CD4-positive, alpha-beta T cell treated with Interleukin-6 at 100 ng/mL for 8 hours (primary cell): ENCODE measurements at regions not wholly inside any gene's neighbourhood (a gene's known extent, or its start where the extent isn't known, plus 50 kb on each side); places are given as distances from the start of the nearest gene placed in this dataset.
"Not testable (repeated sequence)": the region's sequence is repeated elsewhere in the genome, so short reads cannot be mapped to it uniquely, and the experiment has no call there.

ENCODE experiments used
- DNase-seq: peaks from one replicate; pipeline ENCODE4 v3.0.0-alpha.2; 2020; ENCODE audit warnings: mixed read lengths, low spot score

- no peak for DNase-seq
These were observed 126.3 kb upstream of the TACR1 start for GRCh38 chr2:75325594-75325993.

- no peak for DNase-seq
These were observed 125.6 kb upstream of the TACR1 start for GRCh38 chr2:75324861-75325284.

- no peak for DNase-seq
These were observed 124.8 kb upstream of the TACR1 start for GRCh38 chr2:75324141-75324540.

- no peak for DNase-seq
These were observed 122.2 kb upstream of the TACR1 start for GRCh38 chr2:75321599-75321922.

- DNase-seq = no peak
These were observed 121.7 kb upstream of the TACR1 start for GRCh38 chr2:75320898-75321598.

- DNase-seq = no peak
These were observed 120.6 kb upstream of the TACR1 start for GRCh38 chr2:75319951-75320350.

GRCh38 chr2:75317802-75318201 lies 118.5 kb upstream of the TACR1 start:
- no peak for DNase-seq

GRCh38 chr2:75317316-75317715 lies 118.0 kb upstream of the TACR1 start:
- DNase-seq = no peak

GRCh38 chr2:75315436-75315835 lies 116.1 kb upstream of the TACR1 start:
- no peak for DNase-seq

- no peak for DNase-seq
These were observed 112.7 kb upstream of the TACR1 start for GRCh38 chr2:75311993-75312392.

- DNase-seq = no peak
These were observed 112.2 kb upstream of the TACR1 start for GRCh38 chr2:75311521-75311920.

- DNase-seq = no peak
These were observed 111.6 kb upstream of the TACR1 start for GRCh38 chr2:75310876-75311275.

GRCh38 chr2:75309596-75310463 lies 110.5 kb upstream of the TACR1 start:
- DNase-seq = no peak

- no peak for DNase-seq
These were observed 103.9 kb upstream of the TACR1 start for GRCh38 chr2:75303227-75303626.

- no peak for DNase-seq
These were observed 95.0 kb upstream of the TACR1 start for GRCh38 chr2:75294362-75294761.

- no peak for DNase-seq
These were observed 93.5 kb upstream of the TACR1 start for GRCh38 chr2:75292826-75293225.

GRCh38 chr2:75290600-75291150 lies 91.4 kb upstream of the TACR1 start:
- DNase-seq = no peak

- no peak for DNase-seq
These were observed 90.5 kb upstream of the TACR1 start for GRCh38 chr2:75289771-75290170.

- not testable (repeated sequence) for DNase-seq
These were observed 89.9 kb upstream of the TACR1 start for GRCh38 chr2:75289178-75289577.

- DNase-seq = no peak
These were observed 89.4 kb upstream of the TACR1 start for GRCh38 chr2:75288760-75289159.

GRCh38 chr2:75287624-75288316 lies 88.5 kb upstream of the TACR1 start:
- DNase-seq = no peak

GRCh38 chr2:75284345-75284744 lies 85.0 kb upstream of the TACR1 start:
- DNase-seq = no peak
